ENCODE measurements at regions not wholly inside any gene's neighbourhood (a gene's known extent, or its start where the extent isn't known, plus 50 kb on each side); places are given as distances from the start of the nearest gene placed in this dataset.

DNA sequence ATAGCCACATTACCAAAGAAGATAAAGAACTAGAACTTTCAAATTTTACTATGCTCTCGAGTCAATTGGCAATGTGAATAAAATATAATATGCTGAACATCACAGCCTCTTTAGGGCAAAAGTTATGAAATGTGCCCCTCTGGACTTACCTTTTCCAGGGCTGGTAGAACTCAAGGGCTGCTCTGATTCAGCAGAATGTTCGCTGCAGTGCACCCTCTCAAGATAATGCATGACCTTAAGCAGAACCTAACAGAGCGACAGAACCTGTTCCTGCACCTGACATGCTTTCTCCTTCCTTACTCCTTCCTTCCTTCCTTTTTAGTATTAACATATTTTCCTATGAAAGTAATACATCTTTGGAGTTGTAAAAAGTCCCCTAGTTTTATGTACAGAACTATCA lies 65.4 kb upstream of the STXBP5 start:
- TF ChIP-seq JUND (IDR thresholded peaks at IDR 0.05; ENCODE audit: low read depth, low read length), result no peak
- no peak for TF ChIP-seq WRNIP1 (IDR thresholded peaks at IDR 0.05; ENCODE audit: borderline replicate concordance, low read depth, low read length)
- no peak for TF ChIP-seq ZNF622 (IDR thresholded peaks at IDR 0.05)
- TF ChIP-seq, protein P1, sequence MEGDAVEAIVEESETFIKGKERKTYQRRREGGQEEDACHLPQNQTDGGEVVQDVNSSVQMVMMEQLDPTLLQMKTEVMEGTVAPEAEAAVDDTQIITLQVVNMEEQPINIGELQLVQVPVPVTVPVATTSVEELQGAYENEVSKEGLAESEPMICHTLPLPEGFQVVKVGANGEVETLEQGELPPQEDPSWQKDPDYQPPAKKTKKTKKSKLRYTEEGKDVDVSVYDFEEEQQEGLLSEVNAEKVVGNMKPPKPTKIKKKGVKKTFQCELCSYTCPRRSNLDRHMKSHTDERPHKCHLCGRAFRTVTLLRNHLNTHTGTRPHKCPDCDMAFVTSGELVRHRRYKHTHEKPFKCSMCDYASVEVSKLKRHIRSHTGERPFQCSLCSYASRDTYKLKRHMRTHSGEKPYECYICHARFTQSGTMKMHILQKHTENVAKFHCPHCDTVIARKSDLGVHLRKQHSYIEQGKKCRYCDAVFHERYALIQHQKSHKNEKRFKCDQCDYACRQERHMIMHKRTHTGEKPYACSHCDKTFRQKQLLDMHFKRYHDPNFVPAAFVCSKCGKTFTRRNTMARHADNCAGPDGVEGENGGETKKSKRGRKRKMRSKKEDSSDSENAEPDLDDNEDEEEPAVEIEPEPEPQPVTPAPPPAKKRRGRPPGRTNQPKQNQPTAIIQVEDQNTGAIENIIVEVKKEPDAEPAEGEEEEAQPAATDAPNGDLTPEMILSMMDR (IDR thresholded peaks at IDR 0.05 in 2 of 3, conservative IDR thresholded peaks at IDR 0.05 in 1 of 3; ENCODE audit: control insufficient read depth in 2 of 3, extremely low read depth in 1 of 3, insufficient read depth in 1 of 3, low read depth in 3 of 3, low read length in 3 of 3), result no peak

Measured in GM12878 (cell line).